GM12874 (cell line): ENCODE measurements at regions not wholly inside any gene's neighbourhood (a gene's known extent, or its start where the extent isn't known, plus 50 kb on each side); places are given as distances from the start of the nearest gene placed in this dataset.

Source experiments
- TF ChIP-seq, protein P1 (sequence below): IDR thresholded peaks from 2 replicates; pipeline ENCODE4 v1.5.1; 2011; ENCODE audit warnings: low read depth, mild to moderate bottlenecking, control low read depth, low read length, moderate library complexity; ENCODE audit not compliant: insufficient read depth

DNA sequence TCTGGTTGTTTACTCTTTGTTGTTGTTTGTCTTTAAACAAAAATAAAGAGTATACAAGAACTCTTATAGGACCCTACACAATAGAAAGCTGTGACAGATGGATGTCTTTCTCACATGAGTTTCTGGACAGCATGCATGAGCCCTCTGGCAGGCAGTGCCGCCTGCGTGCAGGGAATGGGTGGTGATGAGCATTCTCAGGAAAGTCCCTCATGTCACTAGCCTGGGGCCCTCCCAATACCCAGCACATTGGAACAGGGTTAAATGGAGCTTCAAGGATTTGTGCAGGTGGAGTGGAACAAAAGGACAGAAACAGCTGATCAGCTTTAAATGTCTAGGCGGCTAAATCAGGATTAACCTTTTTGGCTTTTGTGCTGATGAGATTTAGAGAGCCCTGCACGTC, 181.0 kb upstream of the CD180 start:
- TF ChIP-seq, protein P1, sequence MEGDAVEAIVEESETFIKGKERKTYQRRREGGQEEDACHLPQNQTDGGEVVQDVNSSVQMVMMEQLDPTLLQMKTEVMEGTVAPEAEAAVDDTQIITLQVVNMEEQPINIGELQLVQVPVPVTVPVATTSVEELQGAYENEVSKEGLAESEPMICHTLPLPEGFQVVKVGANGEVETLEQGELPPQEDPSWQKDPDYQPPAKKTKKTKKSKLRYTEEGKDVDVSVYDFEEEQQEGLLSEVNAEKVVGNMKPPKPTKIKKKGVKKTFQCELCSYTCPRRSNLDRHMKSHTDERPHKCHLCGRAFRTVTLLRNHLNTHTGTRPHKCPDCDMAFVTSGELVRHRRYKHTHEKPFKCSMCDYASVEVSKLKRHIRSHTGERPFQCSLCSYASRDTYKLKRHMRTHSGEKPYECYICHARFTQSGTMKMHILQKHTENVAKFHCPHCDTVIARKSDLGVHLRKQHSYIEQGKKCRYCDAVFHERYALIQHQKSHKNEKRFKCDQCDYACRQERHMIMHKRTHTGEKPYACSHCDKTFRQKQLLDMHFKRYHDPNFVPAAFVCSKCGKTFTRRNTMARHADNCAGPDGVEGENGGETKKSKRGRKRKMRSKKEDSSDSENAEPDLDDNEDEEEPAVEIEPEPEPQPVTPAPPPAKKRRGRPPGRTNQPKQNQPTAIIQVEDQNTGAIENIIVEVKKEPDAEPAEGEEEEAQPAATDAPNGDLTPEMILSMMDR = no peak

- TF ChIP-seq, protein P1 = 0 out of 2 replicates have a peak, but pooled peaks have one; percentile 16
Observed at GRCh38 chr5:67375606-67376005, 179.0 kb upstream of the CD180 start.

DNA sequence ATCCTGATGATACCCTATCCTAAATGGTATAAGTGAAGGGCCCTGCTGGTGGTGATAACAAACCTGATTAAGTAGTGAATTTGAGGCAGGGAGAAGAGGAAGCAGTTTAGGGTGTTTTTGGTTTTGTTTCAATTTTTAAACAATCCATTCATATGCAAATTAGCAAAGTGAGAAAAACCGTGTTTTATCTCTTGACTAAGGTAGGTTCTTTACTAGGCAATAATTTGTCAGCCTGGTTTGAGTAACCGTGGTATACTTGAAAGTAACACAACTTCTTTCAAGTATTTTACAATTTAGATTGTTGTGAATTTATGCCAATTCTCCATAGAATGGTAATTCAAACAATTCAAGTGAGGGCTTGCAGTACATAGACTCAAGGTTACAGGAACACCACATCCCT, 177.8 kb upstream of the CD180 start:
- TF ChIP-seq, protein P1 = no peak

- TF ChIP-seq, protein P1 = no peak
Observed at GRCh38 chr5:67373518-67373917, 176.9 kb upstream of the CD180 start.

DNA sequence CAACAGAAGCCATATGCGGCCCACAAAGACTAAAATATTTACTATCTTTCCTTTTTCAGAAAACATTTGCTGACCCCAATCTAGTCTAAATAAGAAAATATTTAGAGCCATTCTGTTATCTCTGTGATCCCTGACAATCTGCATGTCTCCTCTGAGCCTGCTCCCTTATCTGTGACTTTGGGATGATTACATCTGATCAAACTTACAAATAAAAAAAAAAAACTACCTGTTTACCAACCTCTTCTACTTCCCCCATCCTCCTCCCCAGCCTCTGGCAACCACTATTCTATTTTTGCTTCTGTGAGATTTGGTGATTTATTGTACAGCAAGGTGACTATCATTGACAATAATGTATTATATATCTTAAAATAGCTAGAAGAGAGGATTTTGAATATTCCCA, 176.3 kb upstream of the CD180 start:
- TF ChIP-seq, protein P1 = no peak

DNA sequence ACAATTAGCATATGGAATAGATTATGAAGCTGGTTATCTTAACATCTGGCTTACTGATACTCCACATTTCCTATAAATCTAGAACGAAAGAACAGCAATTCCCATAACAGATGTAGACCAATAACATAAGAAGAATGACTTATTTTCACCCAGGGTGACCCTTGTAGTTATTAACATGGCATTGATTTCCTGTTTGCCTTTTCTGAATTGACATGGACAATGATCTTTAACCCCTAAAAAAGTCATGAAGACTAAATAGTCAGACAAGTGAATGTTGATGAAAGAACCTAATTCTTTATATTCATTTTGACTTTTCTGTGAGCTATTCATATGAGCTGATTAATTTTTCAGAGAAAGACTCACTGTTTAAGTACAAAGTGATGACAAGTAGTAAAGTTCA, 175.3 kb upstream of the CD180 start:
- TF ChIP-seq, protein P1 = no peak

DNA sequence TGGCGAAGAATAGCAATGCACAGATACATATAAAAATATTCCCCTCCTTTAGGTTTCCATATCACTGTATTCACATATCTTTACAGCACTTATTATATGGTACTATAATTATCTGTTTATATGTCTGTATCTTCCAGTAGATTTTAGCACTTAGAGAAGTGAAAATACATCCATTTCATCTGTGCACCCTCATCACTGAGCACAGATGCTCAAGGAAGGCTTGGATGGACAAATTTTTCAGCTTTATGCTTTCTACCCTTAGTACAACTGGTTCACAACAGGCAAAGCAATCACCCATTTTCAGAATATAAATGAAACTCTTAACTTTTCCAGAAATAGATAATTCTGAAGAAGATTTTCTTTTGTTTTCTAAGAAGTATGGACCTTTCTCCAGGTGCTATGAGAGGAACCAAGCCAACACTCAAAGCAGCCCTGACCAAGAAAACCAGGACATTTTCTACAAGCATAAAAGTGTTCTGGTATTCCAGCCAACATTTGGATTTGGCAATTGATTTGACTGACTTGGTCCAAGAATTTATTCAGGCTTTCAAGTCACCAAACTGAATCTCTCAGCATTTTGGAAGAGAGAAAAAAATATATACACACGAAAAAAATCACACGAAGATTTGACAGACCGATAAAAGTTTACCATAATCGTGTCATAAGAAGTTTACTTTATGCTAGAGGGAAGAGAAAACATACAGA, 170.2 kb upstream of the CD180 start:
- TF ChIP-seq, protein P1 = no peak

DNA sequence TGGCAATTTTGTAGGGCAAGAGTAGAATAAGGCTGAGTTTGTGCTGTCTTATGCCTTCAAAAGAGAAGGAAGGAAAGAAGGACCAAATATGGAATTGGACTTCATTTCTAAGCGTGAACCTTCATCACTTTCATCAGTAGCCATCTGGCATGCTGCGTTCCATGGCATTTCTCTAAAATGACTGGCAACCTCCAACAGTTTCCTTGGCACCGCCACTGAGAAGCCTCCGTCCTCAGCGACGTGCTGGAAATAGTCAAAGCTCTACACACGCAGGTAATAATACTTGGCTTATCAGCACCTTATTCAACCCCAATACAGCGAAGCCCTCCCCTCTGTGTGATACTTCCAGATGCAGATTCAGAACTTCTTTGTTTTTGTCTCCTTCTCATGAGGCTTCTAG, 169.7 kb upstream of the CD180 start:
- TF ChIP-seq, protein P1 = no peak
